Neural cell (in vitro differentiated cells): ENCODE measurements at regions not wholly inside any gene's neighbourhood (a gene's known extent, or its start where the extent isn't known, plus 50 kb on each side); places are given as distances from the start of the nearest gene placed in this dataset.

Source experiments
- CTCF ChIP-seq: fragments of 450-650 bp; IDR thresholded peaks from 2 replicates; pipeline ENCODE4 v1.5.1; 2014; ENCODE audit warnings: antibody characterized with exemption, mild to moderate bottlenecking, moderate library complexity; ENCODE audit not compliant: poor library complexity, severe bottlenecking
- EP300 ChIP-seq: fragments of 450-650 bp; conservative IDR thresholded peaks from 2 replicates; pipeline ENCODE4 v1.6.1; 2014; ENCODE audit warnings: antibody characterized with exemption, mild to moderate bottlenecking, moderate library complexity; ENCODE audit not compliant: poor library complexity, severe bottlenecking
- EZH2 ChIP-seq: fragments of 200-600, 300-800 bp; shearing (Covaris generic), sonication (generic); IDR thresholded peaks from 2 replicates; pipeline ENCODE4 v1.6.1; 2014; ENCODE audit warnings: antibody characterized with exemption, low read length, borderline replicate concordance, mild to moderate bottlenecking; ENCODE audit not compliant: insufficient read depth, poor library complexity, severe bottlenecking
- POLR2AphosphoS5 ChIP-seq: IDR thresholded peaks from 2 replicates; pipeline ENCODE4 v1.6.1; 2012
- RAD21 ChIP-seq: fragments of 450-650 bp; conservative IDR thresholded peaks from 2 replicates; pipeline ENCODE4 v1.6.1; 2014; ENCODE audit warnings: antibody characterized with exemption, mild to moderate bottlenecking, moderate library complexity
- REST ChIP-seq: IDR thresholded peaks from 2 replicates; pipeline ENCODE4 v1.6.1; 2012; ENCODE audit warnings: borderline replicate concordance
- SMC3 ChIP-seq: fragments of 450-650 bp; conservative IDR thresholded peaks from 2 replicates; pipeline ENCODE4 v1.6.1; 2014; ENCODE audit warnings: antibody characterized with exemption, mild to moderate bottlenecking, moderate library complexity; ENCODE audit not compliant: poor library complexity
- TAF1 ChIP-seq: IDR thresholded peaks from 2 replicates; pipeline ENCODE4 v1.6.1; 2012; ENCODE audit warnings: low read depth

- TF ChIP-seq REST, result no peak
- no peak for TF ChIP-seq CTCF
- TF ChIP-seq POLR2AphosphoS5, result no peak
- TF ChIP-seq SMC3, result no peak
- TF ChIP-seq EP300, result no peak
- no peak for TF ChIP-seq EZH2
- no peak for TF ChIP-seq RAD21
- TF ChIP-seq TAF1, result no peak
Observed at GRCh38 chr10:120097766-120098165, 205.2 kb downstream of the SEC23IP start.
